ENCODE measurements at regions not wholly inside any gene's neighbourhood (a gene's known extent, or its start where the extent isn't known, plus 50 kb on each side); places are given as distances from the start of the nearest gene placed in this dataset.

DNA sequence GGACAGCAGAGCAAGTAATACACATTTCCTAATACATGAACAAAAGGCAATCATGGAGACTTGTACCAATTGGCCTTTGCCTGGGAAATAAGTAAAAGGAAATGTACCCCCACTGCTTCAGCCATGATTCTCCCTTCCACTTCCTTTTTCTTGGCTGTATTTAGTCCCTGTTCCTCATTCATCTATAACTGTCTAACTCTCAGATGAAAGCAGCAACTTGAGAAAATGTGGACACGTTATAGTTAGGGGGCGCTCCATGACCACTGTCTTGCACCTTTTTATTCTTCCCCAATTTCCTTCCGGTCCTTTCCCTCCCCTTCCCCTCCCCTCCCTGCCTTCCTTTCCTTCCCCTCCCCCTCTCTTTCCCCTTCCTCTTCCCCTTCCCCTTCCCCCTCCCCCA lies 61.3 kb upstream of the BARX2 start:
- DNase-seq (no peak), ATAC-seq (no peak)
- H3K4me3 Mint-ChIP-seq: no peak overlapping the region
- intact Hi-C loops (cut with micrococcal nuclease): no loop called here
- ChIA-PET POLR2A (no interaction called here), CTCF (no interaction called here)
- no peaks in the 10 kb centered on the region for H3K9me3 Mint-ChIP-seq
- no peaks in the 10 kb centered on the region for H3K36me3 Mint-ChIP-seq (ENCODE audit: low read depth)
- no peak for TF ChIP-seq CTCF (IDR thresholded peaks at IDR 0.05)
- H3K27me3 Mint-ChIP-seq: no peaks in the 10 kb centered on the region
- H3K27ac Mint-ChIP-seq: no peak overlapping the region
- H3K4me1 Mint-ChIP-seq (ENCODE audit: low read depth): no peaks in the 10 kb centered on the region

- POLR2A ChIA-PET: no interaction called here
- CTCF ChIA-PET: no interaction called here
- Mint-ChIP-seq H3K4me3 (no peak overlapping the region), H3K27ac (no peak overlapping the region), H3K36me3 (ENCODE audit: low read depth) (no peaks in the 10 kb centered on the region), H3K27me3 (no peaks in the 10 kb centered on the region), H3K9me3 (no peaks in the 10 kb centered on the region), H3K4me1 (ENCODE audit: low read depth) (no peaks in the 10 kb centered on the region)
- intact Hi-C loops (cut with micrococcal nuclease): no loop called here
- ATAC-seq (no peak), DNase-seq (no peak)
- TF ChIP-seq CTCF (IDR thresholded peaks at IDR 0.05): no peak
Observed at GRCh38 chr11:129313541-129314297, 61.9 kb upstream of the BARX2 start.

- Mint-ChIP-seq H3K4me1 (ENCODE audit: low read depth) (no peaks in the 10 kb centered on the region), H3K4me3 (no peak overlapping the region), H3K27ac (no peak overlapping the region), H3K27me3 (peaks cover 3% of the 10 kb centered on the region), H3K36me3 (ENCODE audit: low read depth) (no peaks in the 10 kb centered on the region), H3K9me3 (no peaks in the 10 kb centered on the region)
- DNase-seq (no peak), ATAC-seq (no peak)
- intact Hi-C loops (cut with micrococcal nuclease): no loop called here
- no peak for TF ChIP-seq CTCF (IDR thresholded peaks at IDR 0.05)
- POLR2A ChIA-PET: no interaction called here
- CTCF ChIA-PET: no interaction called here
Observed at GRCh38 chr11:129312730-129313503, 62.7 kb upstream of the BARX2 start.

GRCh38 chr11:129308241-129308865 lies 67.3 kb upstream of the BARX2 start:
- no peak overlapping the region for H3K27ac Mint-ChIP-seq
- no peaks in the 10 kb centered on the region for H3K4me1 Mint-ChIP-seq (ENCODE audit: low read depth)
- ATAC-seq (no peak), DNase-seq (no peak)
- H3K36me3 Mint-ChIP-seq (ENCODE audit: low read depth): no peaks in the 10 kb centered on the region
- CTCF ChIA-PET: no interaction called here
- POLR2A ChIA-PET: no interaction called here
- no peaks in the 10 kb centered on the region for H3K9me3 Mint-ChIP-seq
- H3K4me3 Mint-ChIP-seq: no peak overlapping the region
- no peak for TF ChIP-seq CTCF (IDR thresholded peaks at IDR 0.05)
- intact Hi-C loops (cut with micrococcal nuclease): no loop called here
- peaks cover 3% of the 10 kb centered on the region for H3K27me3 Mint-ChIP-seq

DNA sequence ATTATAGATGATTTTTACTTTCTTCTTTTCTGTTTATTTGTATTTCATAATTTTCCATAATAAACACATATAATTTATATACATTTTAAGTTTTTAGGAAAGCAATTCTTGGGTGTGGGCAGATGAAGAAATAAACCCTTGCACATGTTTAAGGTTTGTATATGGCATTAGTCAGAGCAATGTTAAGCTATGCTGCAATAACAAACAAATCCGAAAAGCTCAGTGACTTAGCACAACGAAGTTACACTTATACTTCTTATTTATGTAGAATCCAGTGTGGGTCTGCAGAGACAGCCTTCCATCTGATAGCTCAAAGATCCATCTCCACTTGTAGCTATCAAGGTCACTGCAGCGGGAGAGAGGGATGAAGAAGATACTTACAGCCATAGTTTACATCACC lies 68.5 kb upstream of the BARX2 start:
- no peak overlapping the region for H3K27ac Mint-ChIP-seq
- ATAC-seq (no peak), DNase-seq (no peak)
- intact Hi-C loops (cut with micrococcal nuclease): no loop called here
- H3K36me3 Mint-ChIP-seq (ENCODE audit: low read depth): no peaks in the 10 kb centered on the region
- ChIA-PET POLR2A (no interaction called here), CTCF (no interaction called here)
- no peak for TF ChIP-seq CTCF (IDR thresholded peaks at IDR 0.05)
- no peaks in the 10 kb centered on the region for H3K4me1 Mint-ChIP-seq (ENCODE audit: low read depth)
- H3K9me3 Mint-ChIP-seq: no peaks in the 10 kb centered on the region
- H3K27me3 Mint-ChIP-seq: peaks cover 3% of the 10 kb centered on the region
- no peak overlapping the region for H3K4me3 Mint-ChIP-seq
